KG1 (cell line): ENCODE measurements at regions not wholly inside any gene's neighbourhood (a gene's known extent, or its start where the extent isn't known, plus 50 kb on each side); places are given as distances from the start of the nearest gene placed in this dataset.
"Not testable (repeated sequence)": the region's sequence is repeated elsewhere in the genome, so short reads cannot be mapped to it uniquely, and the experiment has no call there.

Source experiments
- DNase-seq: peaks from one replicate; lab custom pipeline; 2025; lab: John Stamatoyannopoulos, UW

DNA sequence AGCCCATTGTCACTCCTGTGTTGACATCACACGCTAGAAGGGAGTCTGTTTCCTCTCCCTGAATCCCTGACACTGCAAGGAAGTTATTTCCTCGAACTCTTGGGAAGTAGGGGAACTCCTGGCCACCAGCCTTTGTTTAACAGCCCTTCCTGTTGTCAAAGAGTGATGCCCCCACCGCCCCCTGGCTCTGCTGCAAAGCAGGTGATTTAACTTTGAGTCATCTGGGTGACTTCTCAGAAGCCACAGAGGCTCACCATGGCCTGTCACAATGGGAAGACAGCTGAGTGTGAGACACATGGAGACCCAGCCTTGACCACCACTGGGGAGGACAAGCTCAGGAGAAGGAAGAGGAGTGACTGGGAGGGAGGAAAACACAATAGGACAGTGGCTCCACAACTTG is 182.8 kb downstream of the PSMG1 start:
- DNase-seq, result no peak

GRCh38 chr21:38999161-38999560 is 184.1 kb downstream of the PSMG1 start:
- no peak for DNase-seq

- DNase-seq, result not testable (repeated sequence)
These were observed 185.0 kb downstream of the PSMG1 start for GRCh38 chr21:38998281-38998680.

GRCh38 chr21:38997843-38998175 is 185.4 kb downstream of the PSMG1 start:
- DNase-seq, result peak; percentile 83

GRCh38 chr21:38997051-38997842 is 186.0 kb downstream of the PSMG1 start:
- DNase-seq, result no peak

GRCh38 chr21:38996355-38996754 is 186.9 kb downstream of the PSMG1 start:
- no peak for DNase-seq

- no peak for DNase-seq
These were observed 187.5 kb downstream of the PSMG1 start for GRCh38 chr21:38995731-38996130.

DNA sequence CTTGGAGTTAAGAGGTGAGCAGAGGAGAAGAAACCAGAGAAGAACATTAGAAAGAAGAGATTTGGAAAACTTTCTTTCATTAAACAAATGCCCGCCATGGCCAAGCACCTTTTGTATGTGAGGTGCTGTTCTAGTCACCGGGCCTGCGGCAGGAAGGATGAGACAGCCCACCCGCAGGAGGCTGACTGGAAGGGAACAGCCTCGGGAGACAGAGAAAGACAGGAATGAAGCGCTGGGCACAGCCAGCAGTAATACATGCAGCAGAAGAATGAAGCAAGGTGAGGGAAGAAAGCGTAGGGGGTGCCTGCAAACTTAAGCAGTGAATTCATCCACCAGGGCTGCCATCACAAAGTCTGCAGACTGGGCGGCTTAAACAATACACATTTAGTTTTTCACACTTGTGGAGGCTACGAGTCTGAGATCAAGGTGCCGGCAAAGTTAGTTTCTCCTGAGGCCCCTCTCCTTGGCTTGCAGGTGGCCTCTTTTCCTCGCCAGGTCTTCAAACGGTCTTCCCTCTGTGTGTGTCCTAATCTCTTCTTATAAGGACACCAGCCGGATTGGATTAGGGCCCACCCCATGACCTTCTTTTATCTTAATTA is 188.1 kb downstream of the PSMG1 start:
- no peak for DNase-seq

DNA sequence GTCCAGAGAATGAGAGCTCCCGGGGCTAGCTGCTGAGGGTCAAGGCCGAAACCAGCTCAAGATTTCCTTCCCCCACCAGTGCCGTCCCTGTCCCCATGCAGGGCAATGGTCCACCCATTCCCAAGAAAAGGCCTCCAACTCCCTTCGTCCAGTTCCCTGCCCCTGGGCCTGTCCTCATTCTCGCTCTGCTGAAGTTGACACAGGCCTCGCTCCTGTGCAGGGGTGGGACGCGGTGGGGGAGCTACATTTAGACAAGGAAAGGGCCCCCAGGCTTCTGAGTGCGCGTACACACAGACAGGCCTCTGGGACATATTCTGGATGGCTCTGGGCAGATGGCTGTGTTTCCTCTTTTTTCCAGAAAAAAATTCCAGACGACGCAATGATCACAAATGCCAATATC is 188.3 kb downstream of the ETS2 start:
- no peak for DNase-seq

DNA sequence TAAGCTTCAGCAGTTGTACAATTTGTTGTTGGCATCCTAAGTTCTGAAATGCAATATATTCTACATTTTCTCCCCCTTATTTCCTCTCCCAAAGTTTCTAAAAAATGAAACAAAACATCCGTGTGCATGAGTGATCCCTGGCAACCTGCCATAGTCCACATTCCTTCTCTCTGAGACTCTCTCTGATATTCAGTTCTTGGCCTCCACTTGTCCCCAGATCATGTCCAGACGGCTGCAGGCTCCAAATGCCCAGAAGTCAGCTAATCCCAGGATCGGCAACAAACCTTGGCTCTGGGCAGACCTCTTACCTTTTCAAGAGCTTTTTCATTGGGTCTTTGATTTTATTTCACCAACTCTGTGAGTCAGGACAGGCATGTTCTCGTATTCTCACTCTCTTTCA is 187.8 kb downstream of the ETS2 start:
- no peak for DNase-seq

- no peak for DNase-seq
These were observed 187.0 kb downstream of the ETS2 start for GRCh38 chr21:38992737-38993136.

- DNase-seq, result no peak
These were observed 184.7 kb downstream of the ETS2 start for GRCh38 chr21:38990424-38990794.

GRCh38 chr21:38989745-38990423 is 184.2 kb downstream of the ETS2 start:
- DNase-seq, result no peak

GRCh38 chr21:38989379-38989744 is 183.6 kb downstream of the ETS2 start:
- no peak for DNase-seq

GRCh38 chr21:38988509-38989378 is 183.0 kb downstream of the ETS2 start:
- DNase-seq, result no peak

DNA sequence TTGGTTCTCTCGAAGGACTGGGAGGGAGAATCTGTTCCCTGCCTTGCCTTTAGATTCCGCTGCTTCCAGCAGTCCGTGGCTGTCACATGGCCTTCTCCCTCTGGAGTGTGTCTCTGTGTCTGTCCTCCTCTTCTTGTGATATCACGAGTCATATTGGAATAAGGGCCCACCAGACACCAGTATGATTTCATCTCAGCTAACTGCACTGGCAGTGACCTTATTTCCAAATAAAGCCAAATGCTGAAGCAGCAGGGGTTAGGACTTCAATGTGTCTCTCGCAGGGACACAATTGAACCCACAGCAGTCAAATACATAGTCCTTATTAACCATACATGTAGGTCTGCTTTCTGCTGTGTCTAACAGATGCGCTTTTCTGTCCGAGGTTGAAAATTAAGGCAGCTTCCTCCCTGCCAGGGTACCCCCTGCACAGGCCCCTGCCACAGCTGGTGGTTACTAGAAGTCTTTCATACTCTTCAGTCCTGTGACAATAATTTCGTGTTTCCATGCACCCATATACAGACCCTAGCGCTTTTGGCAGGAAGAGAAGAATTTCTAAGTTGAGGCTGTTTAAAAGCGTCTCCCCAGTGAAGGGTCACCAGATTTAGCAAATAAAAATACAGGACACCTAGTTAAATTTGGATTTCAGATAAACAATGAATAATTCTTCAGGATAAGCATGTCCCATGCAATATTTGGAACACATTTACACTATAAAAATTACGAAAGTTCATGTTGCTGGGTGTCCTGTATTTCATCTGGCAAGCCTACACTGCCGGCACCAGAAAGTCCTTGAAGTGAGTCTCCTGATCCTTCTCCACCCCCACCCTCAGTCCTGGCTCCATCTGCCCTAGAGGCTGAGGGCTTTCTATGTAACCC is 182.1 kb downstream of the ETS2 start:
- DNase-seq, result no peak

- DNase-seq, result no peak
These were observed 181.3 kb downstream of the ETS2 start for GRCh38 chr21:38986806-38987632.

DNA sequence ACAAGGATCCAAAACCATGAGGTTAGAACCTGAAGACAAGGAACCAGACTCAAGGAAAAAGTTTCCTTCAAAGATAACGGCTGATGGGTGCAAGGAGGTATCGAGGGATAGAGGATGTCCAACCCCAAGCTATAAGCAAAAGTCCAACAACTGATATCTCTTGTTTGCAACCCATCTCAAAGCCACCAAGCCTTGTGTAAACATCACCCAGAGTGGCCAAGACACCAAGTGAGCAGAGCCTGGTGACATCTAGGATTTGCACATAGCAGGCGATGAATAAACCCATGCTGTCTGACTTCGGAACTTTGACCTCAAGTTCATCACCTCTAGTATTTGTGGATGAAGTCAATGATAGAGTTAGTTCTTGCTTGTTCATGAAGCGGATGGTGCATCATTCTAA is 180.7 kb downstream of the ETS2 start:
- DNase-seq, result no peak

DNA sequence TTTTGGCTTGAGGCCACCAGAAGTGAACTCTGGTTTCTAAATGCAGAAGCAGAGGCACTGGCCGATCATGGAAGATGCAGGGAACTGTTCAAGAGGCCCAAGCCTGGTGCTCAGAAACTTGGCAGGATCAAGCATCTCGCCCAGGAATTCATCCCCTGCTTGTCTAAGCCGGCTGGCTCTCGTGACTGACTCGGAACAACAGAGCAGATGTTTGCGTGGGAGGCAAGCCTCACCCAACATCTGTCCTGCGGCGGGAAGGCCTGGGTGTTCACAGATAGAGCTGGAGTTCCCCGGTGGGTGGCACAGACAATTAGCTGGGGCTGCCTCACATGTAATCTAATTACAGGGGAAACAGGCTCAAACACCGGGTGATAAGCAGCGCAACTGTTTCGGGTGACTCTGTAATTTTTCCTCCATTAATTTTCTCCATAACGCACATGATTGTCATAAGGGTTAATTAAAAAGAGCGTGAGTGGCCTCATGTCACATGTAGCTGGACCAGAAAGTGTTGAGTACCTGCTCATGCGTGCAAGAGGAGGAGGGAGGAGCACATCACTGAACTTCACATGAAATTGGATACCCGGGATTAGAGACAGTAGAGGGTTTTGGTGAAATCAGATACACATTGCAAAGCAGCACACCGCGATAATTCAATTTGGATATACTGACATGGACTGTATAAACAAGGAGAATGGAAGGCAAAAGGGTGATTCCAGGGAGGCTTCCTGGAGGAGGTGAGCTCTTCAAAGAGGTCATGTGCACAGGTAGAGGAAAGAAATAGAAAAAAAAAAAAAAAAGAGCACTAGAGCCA is 180.0 kb downstream of the ETS2 start:
- peak; percentile 78 for DNase-seq
